ENCODE measurements at regions not wholly inside any gene's neighbourhood (a gene's known extent, or its start where the extent isn't known, plus 50 kb on each side); places are given as distances from the start of the nearest gene placed in this dataset.

DNA sequence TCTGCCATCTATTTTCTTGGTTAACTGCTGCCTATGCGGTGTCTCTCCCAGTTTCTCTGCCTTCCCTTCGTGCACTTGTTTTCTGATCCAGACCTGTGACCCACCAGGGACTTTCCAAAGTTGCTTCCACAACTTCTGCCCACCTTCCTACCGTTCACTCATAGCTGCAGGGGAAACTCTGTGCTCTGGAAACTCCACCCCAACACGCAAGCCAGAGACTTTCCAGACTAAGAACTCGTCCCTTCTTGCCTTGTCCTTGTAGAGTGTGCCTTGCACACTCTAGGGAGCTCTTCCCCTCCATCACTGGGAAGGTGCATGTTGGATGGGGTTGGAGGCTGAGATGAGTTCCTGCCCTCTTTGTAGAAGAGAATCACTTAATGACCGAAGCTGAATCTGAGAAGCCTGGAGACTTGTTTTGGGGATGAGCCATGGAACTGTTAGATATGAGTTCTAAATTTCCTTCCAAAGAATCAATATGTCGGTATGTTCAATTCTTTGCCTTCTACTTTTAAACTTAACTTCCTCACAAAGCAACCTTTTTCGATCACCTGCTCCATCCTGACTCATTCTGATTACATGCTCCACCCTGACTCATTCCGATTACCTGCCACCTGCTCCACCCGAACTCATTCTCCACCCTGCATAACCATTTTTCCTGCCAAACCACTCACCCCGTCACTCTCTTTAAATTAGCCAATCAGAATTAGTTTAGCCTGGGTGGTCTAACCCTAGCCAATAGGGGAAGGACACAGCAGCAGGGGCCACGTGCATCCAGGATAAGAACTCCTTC lies 82.1 kb upstream of the CAPRIN2 start:
- TF ChIP-seq, protein P1, sequence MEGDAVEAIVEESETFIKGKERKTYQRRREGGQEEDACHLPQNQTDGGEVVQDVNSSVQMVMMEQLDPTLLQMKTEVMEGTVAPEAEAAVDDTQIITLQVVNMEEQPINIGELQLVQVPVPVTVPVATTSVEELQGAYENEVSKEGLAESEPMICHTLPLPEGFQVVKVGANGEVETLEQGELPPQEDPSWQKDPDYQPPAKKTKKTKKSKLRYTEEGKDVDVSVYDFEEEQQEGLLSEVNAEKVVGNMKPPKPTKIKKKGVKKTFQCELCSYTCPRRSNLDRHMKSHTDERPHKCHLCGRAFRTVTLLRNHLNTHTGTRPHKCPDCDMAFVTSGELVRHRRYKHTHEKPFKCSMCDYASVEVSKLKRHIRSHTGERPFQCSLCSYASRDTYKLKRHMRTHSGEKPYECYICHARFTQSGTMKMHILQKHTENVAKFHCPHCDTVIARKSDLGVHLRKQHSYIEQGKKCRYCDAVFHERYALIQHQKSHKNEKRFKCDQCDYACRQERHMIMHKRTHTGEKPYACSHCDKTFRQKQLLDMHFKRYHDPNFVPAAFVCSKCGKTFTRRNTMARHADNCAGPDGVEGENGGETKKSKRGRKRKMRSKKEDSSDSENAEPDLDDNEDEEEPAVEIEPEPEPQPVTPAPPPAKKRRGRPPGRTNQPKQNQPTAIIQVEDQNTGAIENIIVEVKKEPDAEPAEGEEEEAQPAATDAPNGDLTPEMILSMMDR (conservative IDR thresholded peaks at IDR 0.05 in 1 of 2, IDR thresholded peaks at IDR 0.05 in 1 of 2; ENCODE audit: low read depth in 1 of 2, low read length in 2 of 2): no peak
- TF ChIP-seq EZH2 (IDR thresholded peaks at IDR 0.05; ENCODE audit: low read length, missing control alignments): no peak
